GM06990 (cell line): ENCODE measurements at regions not wholly inside any gene's neighbourhood (a gene's known extent, or its start where the extent isn't known, plus 50 kb on each side); places are given as distances from the start of the nearest gene placed in this dataset.

Source experiments
- DNase-seq: peaks from one replicate; pipeline ENCODE4 v3.0.0-alpha.2; 2011; ENCODE audit not compliant: insufficient read length; ENCODE audit errors: extremely low read depth
- H3K27me3 ChIP-seq: replicated peaks from 2 replicates; pipeline ENCODE4 v1.6.0; 2011; ENCODE audit warnings: low read length; ENCODE audit not compliant: control insufficient read depth, insufficient read depth
- H3K36me3 ChIP-seq: 2 replicates; pipeline ENCODE4 v1.5.1; 2011; ENCODE audit warnings: low read length; ENCODE audit not compliant: control insufficient read depth, insufficient read depth
- H3K4me3 ChIP-seq: replicated peaks from 2 replicates; pipeline ENCODE4 v1.5.1; 2011; ENCODE audit warnings: low read depth, mild to moderate bottlenecking, control low read depth, low read length
- TF ChIP-seq, protein P1 (sequence below): IDR thresholded peaks from 2 replicates; pipeline ENCODE4 v1.5.1; 2011; ENCODE audit warnings: low read length, control low read depth, mild to moderate bottlenecking, inconsistent platforms; ENCODE audit not compliant: insufficient read depth, poor library complexity, severe bottlenecking

DNA sequence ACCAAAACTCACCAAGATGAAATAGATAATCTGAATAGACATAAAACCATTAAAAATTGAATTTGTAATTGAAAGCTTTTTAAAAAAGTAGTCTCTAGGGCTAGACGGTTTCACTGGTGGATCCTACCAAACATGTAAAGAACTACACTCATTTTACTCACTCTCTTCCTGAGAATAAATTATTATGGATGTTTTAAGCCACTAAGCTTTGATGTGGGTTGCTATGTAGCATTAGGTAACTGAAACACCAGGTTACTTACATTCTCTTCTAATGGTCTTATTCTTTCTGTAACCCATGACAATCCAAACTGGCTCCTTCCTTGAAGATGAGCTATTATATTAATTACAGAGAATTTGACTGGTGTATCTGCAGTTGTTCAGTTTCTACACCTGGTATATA lies 385.1 kb downstream of the PPP1R2C start:
- no peak for DNase-seq
- TF ChIP-seq, protein P1, sequence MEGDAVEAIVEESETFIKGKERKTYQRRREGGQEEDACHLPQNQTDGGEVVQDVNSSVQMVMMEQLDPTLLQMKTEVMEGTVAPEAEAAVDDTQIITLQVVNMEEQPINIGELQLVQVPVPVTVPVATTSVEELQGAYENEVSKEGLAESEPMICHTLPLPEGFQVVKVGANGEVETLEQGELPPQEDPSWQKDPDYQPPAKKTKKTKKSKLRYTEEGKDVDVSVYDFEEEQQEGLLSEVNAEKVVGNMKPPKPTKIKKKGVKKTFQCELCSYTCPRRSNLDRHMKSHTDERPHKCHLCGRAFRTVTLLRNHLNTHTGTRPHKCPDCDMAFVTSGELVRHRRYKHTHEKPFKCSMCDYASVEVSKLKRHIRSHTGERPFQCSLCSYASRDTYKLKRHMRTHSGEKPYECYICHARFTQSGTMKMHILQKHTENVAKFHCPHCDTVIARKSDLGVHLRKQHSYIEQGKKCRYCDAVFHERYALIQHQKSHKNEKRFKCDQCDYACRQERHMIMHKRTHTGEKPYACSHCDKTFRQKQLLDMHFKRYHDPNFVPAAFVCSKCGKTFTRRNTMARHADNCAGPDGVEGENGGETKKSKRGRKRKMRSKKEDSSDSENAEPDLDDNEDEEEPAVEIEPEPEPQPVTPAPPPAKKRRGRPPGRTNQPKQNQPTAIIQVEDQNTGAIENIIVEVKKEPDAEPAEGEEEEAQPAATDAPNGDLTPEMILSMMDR: no peak
- H3K36me3 ChIP-seq: no peaks in the 10 kb centered on the region
- H3K4me3 ChIP-seq: no peak overlapping the region
- no peaks in the 10 kb centered on the region for H3K27me3 ChIP-seq

- DNase-seq: no peak
- TF ChIP-seq, protein P1: no peak
- H3K36me3 ChIP-seq: no peaks in the 10 kb centered on the region
- no peak overlapping the region for H3K4me3 ChIP-seq
- H3K27me3 ChIP-seq: no peaks in the 10 kb centered on the region
Observed at GRCh38 chrX:42386681-42387080, 391.3 kb downstream of the PPP1R2C start.

- no peaks in the 10 kb centered on the region for H3K27me3 ChIP-seq
- no peak for DNase-seq
- TF ChIP-seq, protein P1: no peak
- no peak overlapping the region for H3K4me3 ChIP-seq
- H3K36me3 ChIP-seq: no peaks in the 10 kb centered on the region
Observed at GRCh38 chrX:42385730-42386129, 392.2 kb downstream of the PPP1R2C start.

DNA sequence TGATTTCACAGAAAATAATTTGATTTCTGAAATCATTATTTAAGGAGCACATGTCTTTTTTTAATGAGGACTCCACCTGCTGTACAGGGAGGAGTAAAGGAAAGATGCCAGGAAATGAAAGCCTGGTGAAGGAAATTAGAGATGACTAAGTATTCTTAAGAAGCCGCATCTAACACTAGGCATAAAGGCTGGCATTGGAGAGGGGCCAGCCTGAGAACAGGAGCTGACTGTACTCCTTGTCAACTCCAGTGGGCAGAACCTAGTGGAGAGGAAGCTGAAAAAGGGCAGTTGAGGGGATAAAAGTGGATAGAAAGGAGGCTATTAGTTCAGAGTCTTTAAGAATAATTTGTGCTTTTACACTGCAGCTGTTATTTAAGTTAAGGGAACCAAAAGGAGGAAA lies 393.0 kb downstream of the PPP1R2C start:
- TF ChIP-seq, protein P1: no peak
- DNase-seq: no peak
- Histone ChIP-seq H3K36me3 (no peaks in the 10 kb centered on the region), H3K27me3 (no peaks in the 10 kb centered on the region), H3K4me3 (no peak overlapping the region)

DNA sequence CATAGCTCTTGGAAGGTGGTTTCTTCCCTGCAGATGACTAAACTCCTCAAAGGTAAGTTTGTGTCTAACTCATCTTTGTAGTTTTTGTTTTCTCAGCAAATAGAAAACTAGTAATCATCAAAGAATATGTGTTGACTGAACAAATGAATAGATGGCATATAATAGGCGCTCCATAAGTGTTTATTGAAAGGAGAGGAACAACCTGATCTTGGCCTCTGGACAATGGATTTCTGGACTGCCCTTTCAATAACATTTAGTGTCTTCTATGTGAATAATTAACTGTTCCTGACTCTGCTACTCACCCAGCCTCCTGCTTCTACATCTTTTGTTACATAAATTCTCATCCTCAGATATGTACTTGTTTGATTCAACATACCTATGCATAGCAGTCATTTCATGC lies 399.1 kb downstream of the PPP1R2C start:
- TF ChIP-seq, protein P1: no peak
- DNase-seq: no peak
- H3K4me3 ChIP-seq: no peak overlapping the region
- H3K36me3 ChIP-seq: no peaks in the 10 kb centered on the region
- H3K27me3 ChIP-seq: no peaks in the 10 kb centered on the region

DNA sequence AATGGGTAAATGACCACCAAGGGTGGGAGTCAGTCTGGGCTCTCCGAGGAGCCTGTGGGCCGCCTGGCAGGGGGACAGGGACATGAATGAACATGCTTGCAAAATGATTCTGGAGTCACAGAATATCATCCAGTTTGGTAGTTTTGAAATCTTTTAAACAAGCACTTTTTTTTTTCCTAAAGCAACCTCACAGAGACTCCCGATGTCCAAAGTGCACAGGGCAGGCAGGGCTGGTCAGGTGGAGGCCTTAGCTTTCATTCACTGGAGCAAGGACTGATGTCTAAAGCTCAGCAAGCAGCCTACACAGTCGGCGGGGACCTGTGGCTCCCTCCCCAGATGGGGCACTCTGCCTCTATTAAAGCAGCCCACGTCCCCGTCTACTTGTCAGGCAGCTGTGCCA lies 402.9 kb downstream of the PPP1R2C start:
- no peaks in the 10 kb centered on the region for H3K36me3 ChIP-seq
- TF ChIP-seq, protein P1: no peak
- H3K27me3 ChIP-seq: no peaks in the 10 kb centered on the region
- DNase-seq: no peak
- no peak overlapping the region for H3K4me3 ChIP-seq
